GOT3 (cell line): ENCODE measurements at regions not wholly inside any gene's neighbourhood (a gene's known extent, or its start where the extent isn't known, plus 50 kb on each side); places are given as distances from the start of the nearest gene placed in this dataset.
"Not testable (repeated sequence)": the region's sequence is repeated elsewhere in the genome, so short reads cannot be mapped to it uniquely, and the experiment has no call there.

Experiments
- DNase-seq: peaks from one replicate; lab custom pipeline; 2025; ENCODE audit warnings: mixed read lengths; lab: John Stamatoyannopoulos, UW

DNA sequence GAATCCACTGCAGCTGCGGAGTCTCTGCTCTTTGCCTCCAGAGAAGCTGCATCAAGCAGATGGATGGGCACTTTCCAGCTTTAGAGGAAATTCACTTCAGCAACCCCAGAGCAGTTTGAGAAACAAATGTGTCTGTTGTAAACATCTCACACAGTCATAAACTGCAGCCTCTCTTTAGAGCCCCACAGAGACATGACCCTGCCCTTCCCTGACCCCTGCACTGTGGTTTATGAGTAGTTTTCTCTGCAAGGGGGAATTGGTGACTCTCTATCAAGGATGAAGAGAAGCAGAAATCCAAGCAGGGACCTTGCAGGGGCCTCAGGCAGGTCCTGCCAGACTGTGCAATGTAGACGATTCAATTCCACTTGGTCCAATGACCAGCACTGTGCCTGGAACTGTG, 160.2 kb downstream of the SH2D4B start:
- DNase-seq = no peak

- peak; percentile 20 for DNase-seq
These were observed 161.9 kb downstream of the SH2D4B start for GRCh38 chr10:80699602-80700039.

DNA sequence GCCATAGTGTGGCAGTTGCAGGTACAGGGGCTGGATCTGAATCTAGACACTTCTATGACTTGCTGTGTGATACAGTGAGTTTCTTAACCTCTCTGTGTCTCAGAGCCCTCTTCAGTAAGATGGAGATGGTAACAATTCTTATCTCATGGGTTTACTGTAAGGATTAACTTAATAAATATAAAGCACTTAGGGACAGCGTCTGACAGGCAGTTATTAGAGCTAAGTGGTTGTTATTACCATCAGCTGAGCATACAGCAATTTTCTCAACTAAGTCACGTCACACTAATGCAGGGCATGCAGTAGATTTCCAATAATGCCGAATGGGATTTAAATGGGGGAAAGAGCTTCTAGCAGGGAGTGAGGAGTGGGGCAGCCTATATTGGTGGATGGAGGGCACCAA, 162.6 kb downstream of the SH2D4B start:
- DNase-seq = no peak

- DNase-seq = no peak
These were observed 163.2 kb downstream of the SH2D4B start for GRCh38 chr10:80700760-80701444.

DNA sequence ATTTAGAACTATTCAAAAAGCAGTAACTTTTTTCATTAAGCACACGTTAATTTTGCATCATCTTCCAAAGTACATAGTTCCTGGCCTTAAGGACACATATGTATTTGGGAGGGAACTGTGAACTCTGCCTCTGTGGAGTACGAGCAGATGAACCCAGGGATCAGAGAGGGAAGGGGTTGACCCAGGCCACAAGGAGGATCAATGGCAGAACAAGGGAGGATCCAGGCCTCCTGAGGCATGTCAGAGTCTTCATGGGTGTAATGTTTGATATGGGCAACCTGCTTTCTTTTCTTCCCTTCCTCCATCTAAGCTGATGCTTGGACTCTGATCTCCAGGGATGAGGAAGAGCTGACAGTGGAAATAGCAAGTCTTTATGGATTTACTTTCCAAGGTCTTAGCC, 164.0 kb downstream of the SH2D4B start:
- DNase-seq = no peak

DNA sequence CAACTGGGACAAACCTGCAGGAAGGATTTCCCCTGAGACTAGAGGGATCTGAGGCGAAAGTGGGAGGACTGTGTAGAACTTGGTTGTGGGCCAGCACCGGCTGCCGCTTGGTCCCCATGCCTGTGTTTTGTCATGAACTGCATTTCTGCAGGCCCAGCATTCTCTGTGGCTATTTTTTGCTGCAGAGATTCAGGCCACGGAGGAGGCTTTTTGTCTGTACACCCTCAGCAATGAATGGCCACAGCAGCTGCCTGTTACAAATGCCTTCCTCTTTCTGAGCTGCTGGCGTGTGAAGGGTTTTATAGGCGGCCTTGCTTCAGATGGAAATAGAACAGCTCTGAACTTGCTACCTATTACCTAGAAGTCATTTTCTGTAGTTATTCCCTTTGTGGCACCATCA, 164.4 kb downstream of the SH2D4B start:
- no peak for DNase-seq

DNA sequence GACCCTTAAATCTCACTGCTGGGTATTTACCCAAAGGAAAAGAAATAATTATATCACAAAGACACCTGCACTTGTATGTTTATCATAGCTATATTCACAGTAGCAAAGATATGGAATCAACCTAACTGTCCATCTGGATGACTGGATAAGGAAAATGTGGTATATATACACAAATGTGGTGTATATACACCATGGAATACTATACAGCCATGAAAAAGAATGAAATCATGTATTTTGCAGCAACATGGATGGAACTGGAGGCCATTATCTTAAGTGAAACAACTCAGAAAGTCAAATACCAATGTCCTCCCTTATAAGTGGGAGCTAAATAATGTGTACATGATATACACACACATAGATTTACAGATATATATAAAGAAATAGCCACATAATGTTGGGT, 168.2 kb downstream of the SH2D4B start:
- DNase-seq = no peak

- DNase-seq = no peak
These were observed 170.5 kb downstream of the SH2D4B start for GRCh38 chr10:80708185-80708584.

DNA sequence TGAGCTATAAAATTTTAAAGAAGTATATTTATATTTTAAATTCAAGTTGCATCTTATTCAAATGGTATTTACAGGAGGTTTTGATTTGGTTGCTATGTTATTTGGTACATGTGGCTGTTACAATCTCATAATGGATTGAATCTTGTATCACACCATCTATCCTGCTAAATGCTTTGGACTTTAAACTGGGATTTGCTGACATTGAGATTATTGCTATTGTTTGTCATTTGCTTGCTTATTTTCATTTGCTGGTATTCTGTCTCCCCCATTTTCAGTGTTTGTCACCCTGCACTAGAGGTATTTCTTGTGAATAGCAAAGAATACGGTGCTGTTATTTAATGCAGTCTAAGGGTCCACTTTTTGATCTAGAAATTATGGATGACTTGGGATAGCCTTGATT, 171.1 kb downstream of the SH2D4B start:
- DNase-seq = no peak

GRCh38 chr10:80709866-80710265, 172.2 kb downstream of the SH2D4B start:
- no peak for DNase-seq

DNA sequence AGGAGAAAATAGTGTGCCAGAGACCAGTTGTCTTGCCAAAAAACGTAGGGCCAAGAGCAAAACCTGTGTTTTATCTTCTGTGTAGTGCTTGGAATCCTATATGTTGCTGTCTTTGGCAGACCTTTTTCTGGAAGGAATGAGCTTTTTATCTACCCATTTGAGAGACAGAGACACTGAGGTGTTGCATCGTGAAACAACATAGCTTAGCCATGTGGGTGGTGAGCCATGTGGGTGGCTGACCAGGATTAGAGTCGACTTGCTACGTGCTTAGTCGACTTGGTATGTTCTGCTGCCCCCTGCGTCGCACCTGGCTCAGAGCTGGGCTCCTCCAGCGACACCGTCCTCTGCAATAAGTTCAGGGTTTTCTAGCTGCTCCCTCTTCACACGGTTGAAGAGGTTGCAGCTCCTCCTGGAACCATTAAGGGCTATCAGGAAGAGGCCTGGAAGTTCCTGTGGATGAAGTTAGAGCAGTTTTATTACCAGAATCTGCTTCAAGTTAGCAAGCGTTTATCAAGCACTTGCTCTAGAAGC, 175.8 kb downstream of the SH2D4B start:
- DNase-seq = no peak

- DNase-seq = no peak
These were observed 176.9 kb downstream of the SH2D4B start for GRCh38 chr10:80714566-80714965.

- DNase-seq = no peak
These were observed 180.3 kb downstream of the SH2D4B start for GRCh38 chr10:80718024-80718423.

DNA sequence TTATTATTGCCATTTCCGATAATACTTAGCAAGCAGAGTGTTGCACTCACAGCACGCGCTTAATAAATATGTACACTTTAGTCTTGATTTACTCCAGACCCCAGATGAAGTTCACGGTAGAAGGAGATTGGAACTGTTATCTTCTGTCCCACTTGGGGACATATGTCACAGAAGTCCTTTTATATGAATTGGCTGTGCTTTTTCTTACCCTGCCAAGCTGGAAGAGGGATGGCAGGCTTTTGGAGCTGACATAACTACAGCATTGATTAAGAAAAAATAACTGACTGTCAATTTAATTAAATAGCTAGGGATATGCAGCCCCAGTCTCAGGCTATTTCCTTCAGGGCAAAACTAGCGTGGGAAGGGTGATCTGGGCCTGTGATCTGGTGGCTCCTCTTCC, 182.2 kb downstream of the SH2D4B start:
- no peak for DNase-seq

DNA sequence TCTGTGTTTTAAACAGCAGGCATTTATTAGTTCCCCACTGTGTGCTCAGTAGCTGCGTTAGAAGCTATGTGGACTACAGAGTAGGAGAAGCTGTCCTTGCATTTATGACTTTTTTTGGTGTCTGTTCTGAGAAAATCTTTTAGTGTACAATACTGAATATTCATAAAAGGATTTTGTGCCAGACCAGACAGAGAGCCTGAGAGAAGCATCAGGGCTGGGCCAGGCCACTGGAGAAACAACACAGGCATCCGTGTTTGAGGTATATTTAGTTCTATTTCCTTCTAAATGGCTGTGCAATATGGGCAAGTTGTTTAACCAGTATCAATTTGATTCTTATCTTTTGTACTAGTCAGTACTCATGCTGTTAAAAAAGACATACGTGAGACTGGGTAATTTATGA, 182.8 kb downstream of the SH2D4B start:
- DNase-seq = no peak

DNA sequence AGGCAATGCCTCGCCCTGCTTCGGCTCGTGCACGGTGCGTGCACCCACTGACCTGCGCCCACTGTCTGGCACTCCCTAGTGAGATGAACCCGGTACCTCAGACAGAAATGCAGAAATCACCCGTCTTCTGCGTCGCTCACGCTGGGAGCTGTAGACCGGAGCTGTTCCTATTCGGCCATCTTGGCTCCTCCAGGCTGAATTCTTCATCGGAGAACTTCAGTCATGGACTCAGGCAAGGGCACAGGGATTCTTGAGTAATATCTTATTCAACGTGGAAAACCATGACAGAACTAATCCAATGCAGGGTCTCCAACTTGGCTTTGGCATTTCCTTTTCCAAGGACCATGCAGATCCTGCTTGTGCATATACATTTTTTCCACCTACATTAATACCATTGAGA, 190.7 kb downstream of the SH2D4B start:
- not testable (repeated sequence) for DNase-seq

GRCh38 chr10:80729896-80730295, 192.2 kb downstream of the SH2D4B start:
- no peak for DNase-seq

DNA sequence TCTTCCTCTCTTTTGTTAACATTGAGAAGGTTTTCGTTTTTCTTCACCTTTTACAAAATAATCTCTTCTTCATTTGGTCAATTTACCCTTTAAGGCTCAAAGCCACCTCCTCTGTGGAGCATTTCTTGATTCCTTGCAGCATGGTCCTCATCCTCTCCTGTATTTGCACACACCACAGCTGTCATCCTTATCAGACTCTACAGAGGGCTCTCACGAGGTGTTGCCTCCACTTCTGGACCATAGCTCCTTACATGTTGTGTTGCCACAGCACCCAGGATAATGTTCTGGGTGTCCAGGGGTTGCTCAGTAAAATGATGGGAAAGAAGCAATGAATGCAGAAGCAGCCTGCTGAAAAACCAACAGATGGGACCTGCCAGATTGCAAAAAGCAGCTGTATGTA, 192.8 kb downstream of the SH2D4B start:
- no peak for DNase-seq

DNA sequence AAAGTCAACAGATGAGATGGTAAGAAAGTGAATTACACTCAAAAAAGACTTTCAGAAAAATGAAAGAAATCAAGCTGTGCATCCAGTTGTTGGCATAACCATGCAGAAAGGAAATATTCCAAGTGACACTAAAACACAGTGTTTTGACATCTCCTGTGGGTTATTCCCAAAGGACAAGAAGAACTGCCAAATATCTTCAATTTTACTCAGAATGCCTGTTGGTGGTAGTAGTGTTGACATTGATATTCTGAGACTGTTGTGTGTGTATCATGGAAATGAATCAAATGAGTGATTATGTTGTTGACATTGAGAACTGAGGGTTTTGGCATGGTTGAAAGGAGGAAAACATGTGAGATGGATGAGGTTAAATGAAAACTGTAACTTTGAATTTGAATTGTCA, 196.9 kb downstream of the SH2D4B start:
- no peak for DNase-seq

- no peak for DNase-seq
These were observed 199.5 kb downstream of the SH2D4B start for GRCh38 chr10:80737209-80737608.

GRCh38 chr10:80739328-80739727, 201.6 kb downstream of the SH2D4B start:
- no peak for DNase-seq

DNA sequence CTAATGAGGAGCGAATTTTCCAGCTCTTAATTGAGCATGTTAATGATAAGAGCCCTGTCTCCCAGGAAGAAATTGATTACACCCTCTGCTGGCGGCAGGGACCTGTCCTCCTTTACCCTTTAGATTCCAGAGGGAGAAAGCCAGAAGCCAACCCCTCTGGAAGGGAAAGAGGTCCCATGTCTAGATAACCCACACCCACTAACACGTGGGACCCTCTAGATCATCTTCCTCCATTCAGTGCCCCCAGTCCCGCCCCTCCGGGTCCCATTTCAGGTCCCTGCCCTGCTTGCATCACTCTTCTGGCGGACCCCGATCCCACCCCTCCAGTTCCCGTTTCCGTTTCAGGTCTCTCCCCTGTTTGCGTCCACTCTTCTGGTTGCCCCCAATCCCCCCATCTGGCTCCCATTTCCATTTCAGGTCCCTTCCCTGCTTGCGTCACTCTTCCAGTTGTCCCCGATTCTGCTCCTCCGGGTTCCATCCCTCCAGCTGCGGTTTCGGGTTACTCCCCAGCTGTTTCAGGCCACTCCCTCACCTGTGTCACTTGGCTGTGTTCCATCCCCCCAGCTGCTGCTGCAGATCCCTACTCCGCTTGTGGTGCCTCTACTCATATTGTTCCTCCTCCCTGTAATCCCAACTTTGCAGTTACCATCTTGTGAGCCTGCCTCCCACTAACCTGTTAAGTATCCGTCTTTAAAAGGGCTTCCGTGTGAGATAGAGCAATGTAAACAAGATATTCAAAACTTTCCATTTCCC, 202.4 kb downstream of the SH2D4B start:
- no peak for DNase-seq

GRCh38 chr10:80741278-80741677, 203.6 kb downstream of the SH2D4B start:
- DNase-seq = no peak
